Aorta (tissue), 5 donors: ENCODE measurements at regions not wholly inside any gene's neighbourhood (a gene's known extent, or its start where the extent isn't known, plus 50 kb on each side); places are given as distances from the start of the nearest gene placed in this dataset.
A peak's percentile ranks its signal among the peaks of the same experiment; 100 is the strongest.
"Not testable (repeated sequence)": the region's sequence is repeated elsewhere in the genome, so short reads cannot be mapped to it uniquely, and the experiment has no call there.

Experiments
- ATAC-seq: fragments of 200-7000 bp; cut with Tn5 transposase; one replicate; pipeline ENCODE4 v1.9.1; 2022; ENCODE audit warnings: moderate library complexity; ENCODE audit not compliant: low FRiP score
- DNase-seq, 2 donors: peaks; one replicate each; pipeline ENCODE4 v3.0.0-alpha.2; 2020
- H3K27ac ChIP-seq, 2 donors: one replicate each; pipeline ENCODE4 v1.5.1; 2013; ENCODE audit warnings: low read length in 2 of 2, mild to moderate bottlenecking in 2 of 2, moderate library complexity in 2 of 2, control low read depth in 1 of 2, inconsistent platforms in 1 of 2, low read depth in 1 of 2
- H3K27me3 ChIP-seq, 2 donors: one replicate each; pipeline ENCODE4 v1.6.1; 2013; ENCODE audit warnings: control low read depth in 1 of 2, low read length in 1 of 2, mild to moderate bottlenecking in 1 of 2, moderate library complexity in 1 of 2; ENCODE audit not compliant: insufficient read depth in 2 of 2, control insufficient read depth in 1 of 2
- H3K36me3 ChIP-seq, 2 donors: one replicate each; pipeline ENCODE4 v1.6.1; 2013; ENCODE audit warnings: control low read depth in 1 of 2, low read length in 1 of 2, mild to moderate bottlenecking in 1 of 2; ENCODE audit not compliant: insufficient read depth in 2 of 2, control insufficient read depth in 1 of 2
- H3K4me1 ChIP-seq, 2 donors: one replicate each; pipeline ENCODE4 v1.6.1; 2013; ENCODE audit warnings: low read length in 2 of 2, control low read depth in 1 of 2, mild to moderate bottlenecking in 1 of 2, moderate library complexity in 1 of 2; ENCODE audit not compliant: insufficient read depth in 2 of 2, control insufficient read depth in 1 of 2
- H3K4me3 ChIP-seq, 2 donors: one replicate each; pipeline ENCODE4 v1.5.1; 2013; ENCODE audit warnings: low read length in 2 of 2, control low read depth in 1 of 2, mild to moderate bottlenecking in 1 of 2
- H3K9me3 ChIP-seq: one replicate; pipeline ENCODE4 v1.6.1; 2013; ENCODE audit warnings: mild to moderate bottlenecking, low read length; ENCODE audit not compliant: control insufficient read depth
- WGBS, 2 donors: extraction: QIAGEN DNeasy Blood & Tissue Kit; methylation state at CpG; one replicate each; pipeline ENCODE4 v1.1.7; 2013; 5-methylcytosine and 5-hydroxymethylcytosine counted together
- intact Hi-C, 2 donors: fragments of 100-400 bp; cut with DNase I; formaldehyde crosslinking; loops; one replicate each; pipeline versions ENCODE4 v1.14.2 to v1.15.0; 2022
- donor health status: healthy with polysubstance abuse.
- donor health status: Bipolar disorder and iron deficiency.
- donor health status: DM: no; HTN: no; CAD: no.
- donor health status: DM: no; HTN: no; CAD: no.
- donor health status: DM: yes; HTN: yes; CAD: no.

- DNase-seq (no peak), ATAC-seq (no peak)
- no peaks in the 10 kb centered on the region for H3K4me1 ChIP-seq
- H3K27me3 ChIP-seq: no peaks in the 10 kb centered on the region
- H3K4me3 ChIP-seq: no peak overlapping the region
- WGBS, 2 donors: 26 to 27% methylated on average over 3 of the region's 3 CpGs
- peaks cover 9% of the 10 kb centered on the region for H3K9me3 ChIP-seq
- H3K36me3 ChIP-seq: no peaks in the 10 kb centered on the region
- intact Hi-C loops: no loop called here
- no peak overlapping the region for H3K27ac ChIP-seq
Measured at GRCh38 chr17:5975661-5976060, 94.5 kb upstream of the WSCD1 start.

- WGBS, 2 donors: 23 to 32% methylated on average over 6 of the region's 6 CpGs
- ATAC-seq (no peak), DNase-seq (no peak)
- intact Hi-C loops: no loop called here
- Histone ChIP-seq H3K27ac (no peak overlapping the region), H3K9me3 (peaks cover 9% of the 10 kb centered on the region), H3K4me1 (no peaks in the 10 kb centered on the region), H3K27me3 (no peaks in the 10 kb centered on the region), H3K4me3 (no peak overlapping the region), H3K36me3 (no peaks in the 10 kb centered on the region)
Measured at GRCh38 chr17:5976251-5976650, 93.9 kb upstream of the WSCD1 start.

- ATAC-seq (no peak), DNase-seq (no peak)
- no peaks in the 10 kb centered on the region for H3K27me3 ChIP-seq
- no peak overlapping the region for H3K4me3 ChIP-seq
- H3K4me1 ChIP-seq: no peaks in the 10 kb centered on the region
- H3K36me3 ChIP-seq: no peaks in the 10 kb centered on the region
- 57 to 58% methylated on average over 7 of the region's 7 CpGs for WGBS, 2 donors
- intact Hi-C loops: no loop called here
- peaks cover 3% of the 10 kb centered on the region for H3K9me3 ChIP-seq
- no peak overlapping the region for H3K27ac ChIP-seq
Measured at GRCh38 chr17:5978496-5978895, 91.7 kb upstream of the WSCD1 start.

GRCh38 chr17:5980941-5981340 lies 89.2 kb upstream of the WSCD1 start:
- no peaks in the 10 kb centered on the region for H3K4me1 ChIP-seq
- H3K4me3 ChIP-seq: no peak overlapping the region
- 80 to 82% methylated on average over 6 of the region's 6 CpGs for WGBS, 2 donors
- no peak overlapping the region for H3K27ac ChIP-seq
- intact Hi-C loops: no loop called here
- H3K27me3 ChIP-seq: no peaks in the 10 kb centered on the region
- no peaks in the 10 kb centered on the region for H3K36me3 ChIP-seq
- no peak for ATAC-seq
- DNase-seq: no peak
- H3K9me3 ChIP-seq: peaks cover 2% of the 10 kb centered on the region

GRCh38 chr17:5986644-5987043 lies 83.5 kb upstream of the WSCD1 start:
- Histone ChIP-seq H3K27ac (no peak overlapping the region), H3K4me3 (no peak overlapping the region), H3K4me1 (no peaks in the 10 kb centered on the region), H3K27me3 (no peaks in the 10 kb centered on the region), H3K36me3 (no peaks in the 10 kb centered on the region), H3K9me3 (peaks cover 3% of the 10 kb centered on the region)
- intact Hi-C loops: no loop called here
- DNase-seq (no peak), ATAC-seq (no peak)
- WGBS, 2 donors: 82% methylated on average over 2 of the region's 2 CpGs

- H3K27ac ChIP-seq: no peak overlapping the region
- intact Hi-C loops: no loop called here
- DNase-seq (no peak), ATAC-seq (no peak)
- H3K4me1 ChIP-seq: peaks cover 4% of the 10 kb centered on the region in 2 donors
- no peaks in the 10 kb centered on the region for H3K36me3 ChIP-seq
- no peak overlapping the region for H3K4me3 ChIP-seq
- no peaks in the 10 kb centered on the region for H3K27me3 ChIP-seq
- H3K9me3 ChIP-seq: no peaks in the 10 kb centered on the region
- 74 to 82% methylated on average over 4 of the region's 4 CpGs for WGBS, 2 donors
Measured at GRCh38 chr17:6000426-6000825, 69.8 kb upstream of the WSCD1 start.

GRCh38 chr17:6003221-6003620 lies 67.0 kb upstream of the WSCD1 start:
- H3K4me3 ChIP-seq, ATAC-seq, H3K27me3 ChIP-seq, H3K36me3 ChIP-seq, DNase-seq, H3K9me3 ChIP-seq, intact Hi-C loops, H3K4me1 ChIP-seq: not testable (repeated sequence)
- H3K27ac ChIP-seq: peak overlapping the region in 1 of 2 donors; percentile 89
- WGBS, 2 donors: 30 to 33% methylated on average over 6 of the region's 6 CpGs

GRCh38 chr17:6005939-6006338 lies 64.2 kb upstream of the WSCD1 start:
- no peak for ATAC-seq
- no peaks in the 10 kb centered on the region for H3K36me3 ChIP-seq
- H3K9me3 ChIP-seq: no peaks in the 10 kb centered on the region
- intact Hi-C loops: no loop called here
- no peaks in the 10 kb centered on the region for H3K27me3 ChIP-seq
- no peak overlapping the region for H3K27ac ChIP-seq
- H3K4me1 ChIP-seq: peaks cover 4% of the 10 kb centered on the region in 2 donors
- H3K4me3 ChIP-seq: no peak overlapping the region
- DNase-seq: no peak
- WGBS, 2 donors: 66 to 86% methylated on average over 6 of the region's 6 CpGs

GRCh38 chr17:6011206-6011605 lies 59.0 kb upstream of the WSCD1 start:
- DNase-seq (no peak), ATAC-seq (no peak)
- intact Hi-C loops: no loop called here
- 32 to 38% methylated on average over 1 of the region's 1 CpG for WGBS, 2 donors
- Histone ChIP-seq H3K9me3 (no peaks in the 10 kb centered on the region), H3K4me3 (no peak overlapping the region), H3K4me1 (no peaks in the 10 kb centered on the region), H3K27me3 (no peaks in the 10 kb centered on the region), H3K36me3 (no peaks in the 10 kb centered on the region), H3K27ac (no peak overlapping the region)
